ENCODE measurements at regions not wholly inside any gene's neighbourhood (a gene's known extent, or its start where the extent isn't known, plus 50 kb on each side); places are given as distances from the start of the nearest gene placed in this dataset.

DNA sequence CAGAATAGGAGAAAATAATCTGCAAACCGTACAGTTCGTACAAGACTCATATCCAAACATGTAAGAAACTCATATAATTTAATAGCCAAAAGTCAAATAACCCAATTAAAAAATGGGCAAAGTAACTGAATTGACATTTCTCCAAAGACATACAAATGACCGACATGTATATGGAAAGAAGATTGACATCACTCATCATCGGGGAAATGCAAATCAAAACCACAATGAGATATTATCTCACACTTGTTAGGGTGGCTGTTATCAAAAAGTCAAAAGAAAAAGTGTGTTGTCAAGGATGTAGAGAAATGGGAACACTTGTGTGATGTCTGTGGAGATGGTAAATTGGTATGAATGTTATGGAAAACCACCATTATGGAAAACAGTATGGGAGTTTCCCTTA, 70.5 kb upstream of the STXBP5 start:
- no peak overlapping the region for H3K9ac ChIP-seq (ENCODE audit: low read length in 3 of 3)
- no peaks in the 10 kb centered on the region for H3K27me3 ChIP-seq (ENCODE audit: control insufficient read depth, insufficient read depth, low read length)
- intact Hi-C loops (cut with DNase I), result no loop called here
- FAIRE-seq (no peak), DNase-seq (no peak)
- no peaks in the 10 kb centered on the region for H3K4me1 ChIP-seq (ENCODE audit: control insufficient read depth in 2 of 3, insufficient read depth in 2 of 3, low read depth in 1 of 3, low read length in 3 of 3)
- no peaks in the 10 kb centered on the region for H3K36me3 ChIP-seq (ENCODE audit: control insufficient read depth in 2 of 3, insufficient read depth in 3 of 3, low read length in 3 of 3)
- TF ChIP-seq CTCF (IDR thresholded peaks at IDR 0.05; ENCODE audit: borderline replicate concordance, extremely low read depth, insufficient read depth), result no peak
- no peak overlapping the region for H3K4me3 ChIP-seq (ENCODE audit: low read length in 3 of 3)
- H3K27ac ChIP-seq (ENCODE audit: low read depth in 2 of 2, low read length in 2 of 2), result no peak overlapping the region
- no peaks in the 10 kb centered on the region for H3K9me3 ChIP-seq (ENCODE audit: control insufficient read depth in 2 of 3, insufficient read depth in 1 of 3, low read length in 3 of 3)

- no peaks in the 10 kb centered on the region for H3K27me3 ChIP-seq (ENCODE audit: control insufficient read depth, insufficient read depth, low read length)
- no peaks in the 10 kb centered on the region for H3K9me3 ChIP-seq (ENCODE audit: control insufficient read depth in 2 of 3, insufficient read depth in 1 of 3, low read length in 3 of 3)
- intact Hi-C loops (cut with DNase I), result no loop called here
- no peak for FAIRE-seq
- H3K9ac ChIP-seq (ENCODE audit: low read length in 3 of 3), result no peak overlapping the region
- TF ChIP-seq CTCF (IDR thresholded peaks at IDR 0.05; ENCODE audit: borderline replicate concordance, extremely low read depth, insufficient read depth), result no peak
- no peaks in the 10 kb centered on the region for H3K4me1 ChIP-seq (ENCODE audit: control insufficient read depth in 2 of 3, insufficient read depth in 2 of 3, low read depth in 1 of 3, low read length in 3 of 3)
- no peak overlapping the region for H3K27ac ChIP-seq (ENCODE audit: low read depth in 2 of 2, low read length in 2 of 2)
- no peaks in the 10 kb centered on the region for H3K36me3 ChIP-seq (ENCODE audit: control insufficient read depth in 2 of 3, insufficient read depth in 3 of 3, low read length in 3 of 3)
- no peak overlapping the region for H3K4me3 ChIP-seq (ENCODE audit: low read length in 3 of 3)
- DNase-seq, result no peak
Observed at GRCh38 chr6:147135211-147135681, 69.0 kb upstream of the STXBP5 start.

GRCh38 chr6:147136057-147136456, 68.2 kb upstream of the STXBP5 start:
- H3K27me3 ChIP-seq (ENCODE audit: control insufficient read depth, insufficient read depth, low read length), result no peaks in the 10 kb centered on the region
- H3K4me3 ChIP-seq (ENCODE audit: low read length in 3 of 3), result no peak overlapping the region
- no peak for TF ChIP-seq CTCF (IDR thresholded peaks at IDR 0.05; ENCODE audit: borderline replicate concordance, extremely low read depth, insufficient read depth)
- H3K36me3 ChIP-seq (ENCODE audit: control insufficient read depth in 2 of 3, insufficient read depth in 3 of 3, low read length in 3 of 3), result no peaks in the 10 kb centered on the region
- intact Hi-C loops (cut with DNase I), result no loop called here
- no peaks in the 10 kb centered on the region for H3K9me3 ChIP-seq (ENCODE audit: control insufficient read depth in 2 of 3, insufficient read depth in 1 of 3, low read length in 3 of 3)
- H3K27ac ChIP-seq (ENCODE audit: low read depth in 2 of 2, low read length in 2 of 2), result no peak overlapping the region
- H3K4me1 ChIP-seq (ENCODE audit: control insufficient read depth in 2 of 3, insufficient read depth in 2 of 3, low read depth in 1 of 3, low read length in 3 of 3), result no peaks in the 10 kb centered on the region
- FAIRE-seq, result no peak
- no peak for DNase-seq
- no peak overlapping the region for H3K9ac ChIP-seq (ENCODE audit: low read length in 3 of 3)

DNA sequence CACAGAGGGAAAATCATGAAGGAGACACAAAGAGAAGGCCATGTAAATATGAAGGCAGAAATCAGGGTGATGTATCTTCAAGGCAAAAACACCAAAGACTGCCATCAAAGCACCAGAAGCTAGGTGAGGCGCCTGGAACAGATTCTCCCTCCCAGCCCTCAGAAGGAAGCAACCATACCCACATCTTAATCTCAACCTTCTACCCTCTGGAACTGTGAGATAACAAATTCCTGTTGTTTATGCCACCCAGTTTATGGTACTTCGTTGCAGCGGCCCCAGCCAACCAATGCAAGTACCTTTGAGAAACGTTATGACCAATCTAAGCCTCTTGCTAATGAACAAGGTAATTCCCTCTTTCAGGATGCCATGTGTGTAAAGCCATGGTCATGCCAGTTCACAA, 66.2 kb upstream of the STXBP5 start:
- intact Hi-C loops (cut with DNase I), result no loop called here
- FAIRE-seq (no peak), DNase-seq (no peak)
- no peak overlapping the region for H3K9ac ChIP-seq (ENCODE audit: low read length in 3 of 3)
- H3K9me3 ChIP-seq (ENCODE audit: control insufficient read depth in 2 of 3, insufficient read depth in 1 of 3, low read length in 3 of 3), result no peaks in the 10 kb centered on the region
- H3K4me1 ChIP-seq (ENCODE audit: control insufficient read depth in 2 of 3, insufficient read depth in 2 of 3, low read depth in 1 of 3, low read length in 3 of 3), result no peaks in the 10 kb centered on the region
- H3K27me3 ChIP-seq (ENCODE audit: control insufficient read depth, insufficient read depth, low read length), result no peaks in the 10 kb centered on the region
- H3K27ac ChIP-seq (ENCODE audit: low read depth in 2 of 2, low read length in 2 of 2), result no peak overlapping the region
- TF ChIP-seq CTCF (IDR thresholded peaks at IDR 0.05; ENCODE audit: borderline replicate concordance, extremely low read depth, insufficient read depth), result no peak
- H3K36me3 ChIP-seq (ENCODE audit: control insufficient read depth in 2 of 3, insufficient read depth in 3 of 3, low read length in 3 of 3), result no peaks in the 10 kb centered on the region
- no peak overlapping the region for H3K4me3 ChIP-seq (ENCODE audit: low read length in 3 of 3)
